HG03039 (cell line): ENCODE measurements at regions not wholly inside any gene's neighbourhood (a gene's known extent, or its start where the extent isn't known, plus 50 kb on each side); places are given as distances from the start of the nearest gene placed in this dataset.
"Not testable (repeated sequence)": the region's sequence is repeated elsewhere in the genome, so short reads cannot be mapped to it uniquely, and the experiment has no call there.

Experiments used
- ATAC-seq: cut with Tn5 transposase; IDR thresholded peaks from one replicate; pipeline ENCODE4 v1.9.1; 2021; ENCODE audit warnings: mild to moderate bottlenecking, moderate library complexity; ENCODE audit not compliant: unreplicated experiment

DNA sequence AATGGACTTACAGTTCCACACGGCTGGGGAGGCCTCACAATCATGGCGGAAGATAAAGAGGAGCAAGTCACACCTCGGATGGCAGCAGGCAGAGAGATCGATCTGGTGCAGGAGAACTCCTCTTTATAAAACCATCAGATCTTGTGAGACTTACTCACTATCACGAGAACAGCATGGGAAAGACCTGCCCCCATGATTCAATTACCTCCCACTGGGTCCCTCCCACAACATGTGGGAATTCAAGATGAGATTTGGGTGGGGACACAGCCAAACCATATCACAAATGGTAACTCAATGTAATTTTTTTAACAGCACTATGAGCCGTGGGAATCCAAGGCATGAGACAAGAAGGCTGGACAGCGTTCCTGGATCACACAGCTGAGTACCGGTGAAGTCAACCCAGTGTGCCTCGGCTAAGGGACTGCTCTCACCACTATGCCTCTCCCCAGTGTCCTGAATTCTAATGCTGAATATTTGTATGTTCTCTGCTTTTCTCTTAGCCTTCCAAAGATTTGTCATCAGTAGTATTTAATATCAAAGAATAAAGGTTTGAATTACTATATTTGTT is 84.3 kb downstream of the IRS2 start:
- ATAC-seq = not testable (repeated sequence)

DNA sequence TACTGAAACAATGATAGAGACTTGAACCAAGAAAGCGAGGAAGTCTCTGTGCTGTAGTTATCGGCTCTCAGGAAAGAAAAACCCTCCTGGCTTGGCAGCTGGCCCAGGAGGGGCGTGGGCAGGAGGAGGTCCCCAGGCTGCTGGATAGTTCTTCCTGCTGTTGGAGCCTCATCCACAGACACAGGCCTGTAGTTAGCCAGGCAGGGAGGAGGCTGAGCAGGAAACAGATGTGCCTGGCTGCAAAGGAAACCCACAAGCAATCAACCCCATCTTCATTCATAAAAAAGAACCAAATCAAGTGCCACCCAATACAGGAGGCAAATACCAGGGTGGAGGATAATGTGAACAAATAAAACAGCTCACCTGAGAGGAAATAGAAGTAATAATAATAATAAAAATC is 86.2 kb downstream of the IRS2 start:
- no peak for ATAC-seq

DNA sequence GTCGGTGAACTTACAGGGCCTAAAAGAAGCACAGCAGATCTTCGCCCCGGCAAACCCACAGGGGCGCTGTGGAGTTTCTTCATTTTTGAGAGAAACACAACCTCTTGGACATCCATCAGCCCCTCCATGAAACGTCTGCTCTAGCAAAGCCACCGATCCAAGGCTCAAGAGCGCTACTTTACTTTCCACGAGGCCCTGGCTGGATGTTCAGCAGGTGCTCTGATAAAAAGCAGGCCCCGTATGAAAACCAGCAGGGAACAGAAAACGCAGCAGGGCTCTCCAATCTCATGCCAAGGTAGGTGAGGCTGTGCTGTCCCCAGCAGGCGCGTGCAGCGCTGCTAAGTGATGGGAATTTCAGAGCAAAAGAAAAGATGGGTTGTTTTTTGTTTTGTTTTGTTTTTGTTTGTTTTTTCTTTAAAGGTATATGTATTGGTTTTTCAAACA is 86.7 kb downstream of the IRS2 start:
- no peak for ATAC-seq

DNA sequence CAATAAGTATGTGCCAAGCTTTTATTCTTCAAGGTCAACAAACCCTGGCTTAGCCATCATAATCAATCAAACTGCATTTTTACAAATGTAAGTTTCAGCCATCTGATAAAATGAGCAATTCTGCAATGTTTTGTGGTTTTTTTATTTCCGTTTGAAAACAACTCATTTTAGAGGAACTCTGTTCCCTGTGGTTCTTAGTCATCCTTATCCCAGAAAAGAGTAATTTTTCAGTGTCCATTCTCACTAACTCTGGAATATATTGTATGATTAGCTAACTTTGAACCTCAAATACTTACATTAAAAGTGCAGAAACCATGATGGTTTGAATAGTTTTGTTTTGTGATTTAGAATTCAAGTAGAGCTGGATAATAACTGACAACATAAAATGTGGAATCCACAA is 87.6 kb downstream of the IRS2 start:
- no peak for ATAC-seq

DNA sequence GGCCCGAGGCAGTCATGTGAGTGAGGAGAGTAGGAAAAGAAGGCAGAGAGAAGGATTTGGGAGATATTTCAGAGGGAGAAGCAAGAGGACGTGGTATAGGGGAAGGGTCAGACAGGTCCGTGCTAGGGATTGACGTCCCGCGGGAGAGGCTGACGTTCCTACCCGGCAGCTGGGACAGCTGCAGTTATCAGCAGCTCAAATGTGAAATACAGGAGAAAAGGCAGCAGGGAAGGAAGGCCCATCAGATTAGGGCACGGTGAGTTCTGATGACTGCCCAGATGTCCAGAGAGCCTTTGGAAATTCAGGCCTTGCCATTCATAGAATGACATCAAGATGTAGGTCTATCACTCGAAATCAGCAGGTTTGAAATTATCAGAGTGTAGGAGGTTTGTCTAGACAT is 88.4 kb downstream of the IRS2 start:
- no peak for ATAC-seq

DNA sequence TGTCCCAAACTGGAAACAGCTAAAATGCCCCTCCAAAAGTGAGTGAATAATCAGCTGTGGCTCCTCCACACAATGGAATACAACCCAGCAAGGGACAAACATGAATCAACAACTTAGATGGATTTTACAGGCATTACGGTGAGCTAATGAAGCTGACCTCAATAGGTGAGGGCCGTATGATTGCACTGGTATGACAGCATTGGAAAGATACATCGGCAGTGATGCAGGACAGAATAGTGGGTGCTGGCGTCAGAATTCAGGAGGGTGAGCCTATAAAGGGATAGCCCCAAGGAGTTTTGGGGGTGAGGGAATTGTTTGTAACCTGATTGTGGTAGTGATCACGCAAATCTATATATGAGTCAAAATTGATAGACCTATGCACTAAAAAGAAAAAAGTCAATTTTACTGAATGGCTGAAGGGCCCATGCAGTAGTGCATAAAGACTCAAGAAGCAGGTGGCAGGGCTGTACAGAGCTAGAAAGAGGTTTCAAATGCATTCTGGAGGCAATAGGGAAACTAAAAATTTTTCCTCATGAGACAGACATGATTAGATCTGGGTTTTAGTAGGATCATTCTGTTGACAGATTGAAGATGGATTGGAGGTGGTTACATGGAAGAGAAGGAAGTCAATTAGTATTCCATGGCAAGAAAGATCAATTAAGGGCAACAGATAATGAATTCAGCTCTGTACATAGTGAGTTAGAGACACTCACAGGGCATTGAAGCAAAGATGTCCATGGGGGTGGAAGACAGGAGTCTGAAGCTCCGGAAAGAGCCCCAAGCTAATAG is 90.8 kb downstream of the IRS2 start:
- ATAC-seq = no peak

DNA sequence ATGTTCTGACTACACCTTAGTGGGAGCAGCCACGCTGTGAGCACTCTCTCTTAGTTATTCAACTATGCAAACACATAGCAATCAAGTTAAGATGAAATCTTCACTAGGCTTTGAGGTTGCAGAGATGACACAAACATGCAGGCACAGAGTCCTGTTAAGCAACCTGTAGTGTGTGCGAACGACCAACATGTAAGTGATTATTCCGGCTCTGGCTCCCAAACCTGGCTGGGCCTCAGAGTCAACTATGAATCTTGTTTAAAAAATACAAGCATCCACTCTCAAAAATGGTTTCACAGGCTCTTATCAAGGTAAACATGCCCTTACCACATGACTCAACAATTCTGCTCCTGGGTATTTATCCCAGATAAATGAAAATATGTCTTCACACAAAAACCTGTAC is 91.4 kb downstream of the IRS2 start:
- ATAC-seq = no peak

DNA sequence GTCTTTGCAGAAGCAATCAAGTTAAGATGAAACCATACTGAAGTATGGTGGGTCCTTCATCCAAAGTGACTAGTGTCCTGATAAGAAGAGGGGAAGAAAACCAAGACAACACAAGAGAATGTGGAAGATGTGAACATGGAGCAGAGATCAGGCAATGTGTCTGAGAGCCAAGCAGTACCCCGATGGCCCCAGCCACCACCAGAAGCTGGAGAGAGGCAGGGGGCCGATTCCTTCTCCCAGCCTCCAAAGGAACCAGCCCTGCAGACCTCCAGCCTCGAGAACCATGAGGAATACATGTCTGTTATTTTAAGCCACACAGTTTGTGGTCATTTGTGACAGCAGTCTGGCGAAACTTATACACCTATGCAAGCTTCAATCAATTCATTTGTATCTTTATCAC is 93.2 kb downstream of the IRS2 start:
- ATAC-seq = no peak

DNA sequence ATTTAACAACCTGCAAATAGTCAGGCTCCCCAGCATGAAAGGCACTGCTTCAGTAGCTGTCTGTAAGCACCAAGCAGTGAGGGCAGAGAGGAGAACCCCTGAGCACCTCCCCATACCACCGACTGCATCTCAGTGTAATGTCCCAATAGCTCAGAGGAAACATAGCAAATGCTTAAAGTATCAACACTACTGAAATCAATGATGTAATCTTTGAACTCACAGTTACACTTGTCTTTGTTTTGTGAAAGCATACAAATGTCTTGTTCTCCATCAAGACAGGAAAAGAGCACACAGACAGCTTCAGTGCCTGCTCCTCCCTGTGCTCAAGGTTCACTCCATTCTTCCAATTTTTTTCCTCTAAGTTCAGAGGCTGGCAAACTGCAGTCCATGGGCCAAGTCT is 94.7 kb downstream of the IRS2 start:
- no peak for ATAC-seq

DNA sequence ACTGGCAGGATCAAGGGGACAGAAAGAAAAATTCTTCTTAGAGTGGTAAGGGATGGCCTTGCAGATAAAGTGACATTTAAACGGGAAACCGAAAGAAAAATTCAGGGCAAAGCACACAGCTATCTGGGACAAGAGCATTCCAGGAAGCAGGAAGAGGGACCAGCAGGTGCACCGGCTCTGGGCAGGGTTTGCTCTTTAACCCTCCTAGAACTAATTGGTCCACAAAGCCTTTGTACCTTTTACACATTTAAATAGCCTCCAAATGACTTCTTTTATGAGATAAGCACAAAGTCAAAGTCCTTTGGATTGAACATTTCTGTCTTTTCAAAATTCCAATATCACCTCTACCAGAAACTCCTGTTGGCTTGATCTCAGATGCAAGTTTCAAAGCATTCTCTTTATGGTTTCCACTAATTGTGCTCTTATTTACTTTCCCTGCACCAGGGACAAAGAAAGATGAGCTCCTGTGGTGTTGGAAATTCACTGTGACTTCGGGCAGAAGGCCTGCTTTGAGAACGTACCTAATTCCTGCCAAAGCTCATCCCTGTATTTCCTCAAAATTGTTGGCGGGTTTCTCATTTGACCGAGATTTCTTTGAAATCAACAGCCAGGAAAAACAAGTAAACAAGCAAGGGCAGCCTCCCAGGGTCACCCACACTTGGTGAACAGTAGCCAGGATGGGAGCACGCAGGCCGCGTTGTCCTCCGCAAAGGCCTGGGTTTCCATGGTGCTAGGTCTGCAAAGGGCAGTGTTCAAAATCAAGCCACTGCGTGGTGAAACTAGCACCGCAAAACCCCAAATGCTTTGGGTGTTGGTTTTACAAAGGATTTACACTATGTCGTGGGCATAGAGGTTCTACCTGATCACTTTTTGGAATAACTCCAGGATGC is 98.6 kb downstream of the IRS2 start:
- no peak for ATAC-seq

DNA sequence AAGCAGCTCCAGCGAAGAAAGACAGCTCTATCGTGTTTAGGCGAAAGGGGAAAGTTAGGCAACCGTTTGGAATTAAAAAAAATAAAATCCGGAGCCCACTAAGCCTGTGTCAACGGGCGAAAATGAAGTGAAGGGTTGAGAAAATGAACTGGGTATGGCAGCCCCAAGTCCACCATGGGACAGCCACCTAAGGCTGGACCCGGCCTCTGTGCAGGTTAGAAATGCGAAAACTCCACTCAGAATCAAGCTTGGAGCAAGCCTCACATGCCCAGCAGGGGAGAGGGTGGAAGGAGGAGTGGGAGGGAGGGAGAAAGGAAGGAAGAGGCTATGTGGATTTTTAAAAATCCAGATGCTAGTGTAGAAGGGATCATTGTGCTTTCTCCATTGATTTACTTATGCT is 101.2 kb downstream of the IRS2 start:
- ATAC-seq = no peak

DNA sequence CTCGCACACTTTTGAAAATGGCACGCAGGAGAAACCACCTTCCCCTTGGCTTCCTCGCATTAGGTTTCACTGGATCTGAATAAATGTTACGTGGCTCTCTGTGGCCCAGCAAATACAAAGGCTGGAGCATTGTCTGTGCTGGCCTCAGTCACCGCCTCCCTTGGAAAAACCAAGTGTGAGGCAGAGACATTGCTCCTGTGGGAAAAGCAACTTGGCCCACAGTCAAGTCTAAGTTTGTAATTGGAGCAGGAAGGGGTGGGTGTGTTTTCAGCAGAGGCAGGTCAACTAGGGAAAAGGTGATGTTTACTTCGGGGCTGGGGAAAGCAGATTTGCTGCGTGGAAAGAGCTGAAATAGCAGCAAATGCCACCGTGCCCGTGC is 101.6 kb downstream of the IRS2 start:
- no peak for ATAC-seq

DNA sequence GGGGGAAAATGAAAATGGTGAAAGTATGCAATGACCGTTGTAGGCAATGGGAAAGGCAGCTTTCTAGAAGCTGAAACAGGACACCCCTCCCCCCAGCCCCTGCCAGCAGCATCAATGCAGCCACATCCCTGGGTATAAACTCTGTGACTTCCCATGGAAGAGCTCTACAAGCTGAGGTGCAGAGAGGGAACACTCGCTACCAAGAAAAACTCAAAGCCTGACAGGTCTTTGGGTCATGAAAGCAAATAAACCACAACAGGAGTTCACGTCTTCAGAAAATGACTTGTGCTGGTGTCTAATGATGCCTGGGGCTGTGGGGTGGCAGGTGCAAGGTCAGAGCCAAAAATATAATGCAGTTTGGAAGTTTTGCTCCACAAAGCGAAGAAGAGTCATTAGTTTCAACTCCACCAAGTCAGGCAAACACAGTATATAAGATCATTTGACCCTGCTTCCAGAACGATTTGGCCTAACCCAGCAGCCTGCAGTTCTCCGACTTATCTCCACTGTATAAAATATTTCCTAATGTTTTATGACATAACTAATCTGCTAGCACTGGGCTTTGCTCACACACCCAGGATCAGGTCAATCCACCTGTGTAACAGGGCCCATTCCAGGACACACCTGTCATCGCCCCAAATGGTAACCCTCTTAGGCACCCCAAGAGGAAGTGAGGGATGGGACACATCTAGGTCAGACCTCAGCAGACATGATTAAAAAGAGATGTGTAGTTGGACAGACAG is 102.1 kb downstream of the IRS2 start:
- no peak for ATAC-seq

DNA sequence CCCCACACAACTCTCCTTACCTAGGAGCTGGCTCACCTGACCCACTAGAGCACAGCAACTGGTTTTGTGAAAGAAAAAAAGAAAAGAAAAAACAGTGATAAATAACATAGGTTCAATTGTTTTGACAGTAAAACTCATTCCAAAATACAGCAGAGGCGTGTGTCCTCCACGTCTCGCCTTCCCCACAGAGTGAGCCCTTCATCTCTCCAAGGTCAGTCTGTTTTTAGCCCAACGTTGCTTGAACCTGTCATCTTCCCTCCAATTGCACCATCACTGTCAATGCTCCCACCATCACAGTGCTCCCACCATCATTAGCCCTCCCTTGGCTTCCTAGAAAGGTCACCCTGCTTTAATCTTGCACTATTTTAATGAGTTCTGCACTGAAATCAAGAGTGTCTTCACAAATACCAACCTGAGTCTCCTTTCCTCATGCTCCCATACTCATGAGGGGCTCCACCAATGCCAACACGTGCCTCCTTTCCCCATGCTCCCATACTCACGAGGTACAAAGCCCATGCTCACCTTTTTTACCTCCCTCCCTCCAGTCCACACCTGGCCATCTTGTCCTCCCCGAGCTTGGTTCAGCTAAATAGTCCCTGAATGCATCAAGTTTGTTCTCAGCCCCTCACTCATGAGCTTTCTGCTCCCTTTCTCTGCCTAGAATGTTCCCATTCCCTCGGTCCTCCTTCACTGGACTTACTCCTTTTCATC is 103.7 kb downstream of the IRS2 start:
- no peak for ATAC-seq

DNA sequence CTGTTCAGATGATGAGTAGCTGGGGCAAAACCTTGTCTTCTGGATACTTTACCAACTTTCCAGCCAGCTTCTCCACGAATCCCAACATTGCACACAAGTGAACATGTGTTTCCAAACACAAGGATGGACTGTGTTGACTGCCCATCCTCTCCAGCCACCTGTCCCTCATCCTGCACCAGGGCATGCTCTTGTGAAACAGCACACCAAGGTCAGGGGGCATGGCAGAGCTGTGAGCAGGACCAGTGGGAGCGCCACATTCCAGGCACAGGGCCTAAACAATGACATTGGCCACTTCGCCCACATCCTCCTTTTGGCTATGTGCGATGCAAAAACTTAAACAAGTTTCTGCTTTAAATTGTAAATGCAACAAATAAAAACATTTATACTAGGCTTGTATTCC is 105.5 kb downstream of the IRS2 start:
- ATAC-seq = no peak

DNA sequence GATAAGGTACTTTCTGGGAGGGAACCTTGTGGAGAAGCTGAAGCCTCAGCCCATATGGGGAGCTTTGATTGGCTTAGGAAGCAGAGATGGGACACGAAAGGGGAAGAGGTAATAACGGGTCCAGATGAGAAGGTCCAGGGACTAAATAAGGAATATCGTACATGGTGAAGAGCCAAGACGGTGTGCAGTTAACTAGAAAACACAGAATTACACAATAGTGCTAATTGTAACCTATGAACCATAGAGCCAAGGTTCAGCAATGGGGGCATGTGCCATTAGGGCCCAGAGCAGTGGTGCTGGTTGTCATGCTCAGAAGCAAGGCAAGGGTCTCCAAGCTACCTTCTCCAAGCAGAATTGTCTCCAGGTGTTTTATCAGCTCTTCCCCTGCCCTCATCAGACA is 106.1 kb downstream of the IRS2 start:
- no peak for ATAC-seq

DNA sequence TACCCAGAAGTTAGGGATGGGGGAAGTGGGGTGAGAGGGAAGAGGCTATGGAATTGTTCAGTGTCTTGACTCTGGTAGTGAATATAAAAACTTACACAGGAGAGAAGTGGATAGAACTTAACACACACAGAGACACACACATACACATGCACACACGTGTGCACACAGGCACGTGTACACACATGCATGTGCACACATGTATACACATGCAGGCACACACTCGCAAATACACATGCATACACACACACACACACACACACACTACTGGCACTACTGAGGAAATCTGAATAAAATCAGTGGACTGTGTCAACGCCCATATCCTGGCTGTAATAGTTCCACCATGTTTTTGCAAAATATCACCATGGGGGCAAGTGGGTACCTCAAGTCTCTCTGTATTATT is 107.9 kb downstream of the IRS2 start:
- no peak for ATAC-seq

DNA sequence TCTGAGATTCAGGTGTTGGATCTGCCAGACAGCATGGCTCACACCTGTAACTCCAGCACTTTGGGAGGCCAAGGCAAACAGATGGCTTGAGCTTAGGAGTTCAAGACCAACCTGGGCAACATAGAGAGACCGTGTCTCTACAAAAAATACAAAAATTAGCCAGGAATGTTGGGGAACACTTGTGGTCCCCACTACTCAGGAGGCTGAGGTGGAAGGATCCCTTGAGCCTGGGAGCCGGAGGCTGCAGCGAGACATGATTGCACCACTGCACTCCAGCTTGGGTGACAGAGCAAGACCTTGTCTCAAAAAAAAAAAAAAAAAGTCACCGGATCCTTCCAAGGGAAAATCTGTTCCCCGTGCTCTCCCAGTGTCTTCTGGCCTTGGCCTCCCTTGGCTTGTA is 109.2 kb downstream of the IRS2 start:
- no peak for ATAC-seq

DNA sequence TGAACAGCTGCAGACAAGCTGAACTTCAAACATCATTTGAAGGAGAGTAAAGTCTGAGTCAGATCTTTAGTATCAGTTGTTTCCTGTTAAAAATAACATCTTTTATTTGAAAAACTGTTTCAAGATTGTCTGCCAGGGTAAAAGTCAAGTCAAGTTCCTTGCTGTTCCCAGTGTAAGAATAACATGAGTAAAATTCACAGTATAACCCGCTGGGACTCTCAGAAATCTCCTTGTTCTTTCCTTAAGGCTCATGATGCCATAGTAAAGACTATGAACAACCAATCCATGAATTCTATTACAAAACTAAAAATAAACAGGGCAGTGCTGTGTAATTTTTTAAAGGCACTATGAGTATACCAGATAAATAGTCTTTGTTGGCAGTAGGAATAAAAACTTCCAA is 112.9 kb downstream of the IRS2 start:
- no peak for ATAC-seq

DNA sequence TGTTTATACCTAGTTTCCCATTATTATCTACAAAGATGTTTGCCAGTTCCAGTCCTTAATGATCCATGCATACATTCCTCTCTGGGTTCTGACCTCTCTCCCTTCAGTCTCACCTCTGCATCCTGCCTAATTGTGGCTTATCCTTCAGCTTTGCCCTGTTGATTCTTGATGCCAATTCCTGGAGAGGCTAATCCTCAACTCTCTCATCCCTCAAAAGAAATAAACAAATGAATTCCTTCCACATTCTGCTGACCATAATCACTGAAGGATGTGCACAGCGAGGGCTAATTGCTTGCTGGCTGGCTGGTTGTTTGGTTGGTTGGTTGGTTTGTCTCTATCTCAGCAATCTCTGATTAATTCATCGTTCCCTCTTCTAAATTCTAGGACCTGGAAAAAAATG is 113.8 kb downstream of the IRS2 start:
- ATAC-seq = no peak

DNA sequence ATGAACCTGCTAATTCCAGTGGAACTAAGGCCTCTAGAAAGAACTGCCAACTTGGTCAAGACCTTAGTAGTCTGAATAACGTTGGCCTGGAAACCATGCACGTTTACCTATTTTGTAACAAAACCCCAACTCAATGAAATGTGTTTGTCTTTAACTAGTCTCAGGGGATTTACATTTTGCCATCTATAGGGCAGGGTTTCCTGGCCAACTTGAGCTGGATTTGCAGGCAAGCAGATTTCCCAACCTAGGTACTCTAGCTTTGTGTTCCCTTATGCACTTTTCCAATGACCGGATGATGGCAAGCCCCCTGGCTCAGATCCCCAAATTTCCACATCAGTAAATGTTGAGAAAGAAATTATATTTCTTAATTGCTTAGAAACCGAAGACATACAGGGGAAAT is 114.5 kb downstream of the IRS2 start:
- no peak for ATAC-seq
